GM10266 (cell line): ENCODE measurements at regions not wholly inside any gene's neighbourhood (a gene's known extent, or its start where the extent isn't known, plus 50 kb on each side); places are given as distances from the start of the nearest gene placed in this dataset.
A peak's percentile ranks its signal among the peaks of the same experiment; 100 is the strongest.

Source experiments
- DNase-seq: peaks from one replicate; pipeline ENCODE4 v3.0.0; 2012; ENCODE audit errors: extremely low spot score
- CTCF ChIP-seq: IDR thresholded peaks from 2 replicates; pipeline ENCODE4 v1.5.1; 2012; ENCODE audit warnings: mild to moderate bottlenecking, low read depth; ENCODE audit not compliant: control insufficient read depth, insufficient read depth; ENCODE audit errors: missing control alignments

GRCh38 chr9:38276771-38277439 is 115.6 kb upstream of the ALDH1B1 start:
- no peak for DNase-seq
- no peak for TF ChIP-seq CTCF

- no peak for TF ChIP-seq CTCF
- DNase-seq = no peak
These were observed 117.7 kb upstream of the ALDH1B1 start for GRCh38 chr9:38274800-38275199.

GRCh38 chr9:38272710-38273109 is 119.8 kb upstream of the ALDH1B1 start:
- TF ChIP-seq CTCF = no peak
- DNase-seq = no peak

- DNase-seq = no peak
- no peak for TF ChIP-seq CTCF
These were observed 120.7 kb upstream of the ALDH1B1 start for GRCh38 chr9:38271666-38272241.

- no peak for TF ChIP-seq CTCF
- DNase-seq = no peak
These were observed 122.7 kb upstream of the ALDH1B1 start for GRCh38 chr9:38269775-38270174.

- DNase-seq = no peak
- peak; percentile 26 for TF ChIP-seq CTCF
These were observed 129.0 kb upstream of the ALDH1B1 start for GRCh38 chr9:38263532-38263931.

- no peak for TF ChIP-seq CTCF
- DNase-seq = no peak
These were observed 132.8 kb upstream of the ALDH1B1 start for GRCh38 chr9:38259519-38260218.
